ENCODE measurements at regions not wholly inside any gene's neighbourhood (a gene's known extent, or its start where the extent isn't known, plus 50 kb on each side); places are given as distances from the start of the nearest gene placed in this dataset.

GRCh38 chr14:87732562-87732961 is 260.4 kb downstream of the GALC start:
- TF ChIP-seq REST (IDR thresholded peaks at IDR 0.05; ENCODE audit: insufficient read depth in 1 of 2, low read depth in 2 of 2, low read length in 2 of 2) (no peak), POLR2AphosphoS5 (IDR thresholded peaks at IDR 0.05; ENCODE audit: low read depth, low read length) (no peak), FOXP2 (optimal IDR thresholded peaks at IDR 0.05; ENCODE audit: borderline replicate concordance, extremely low read depth, extremely low read length, insufficient read depth) (no peak), TAF1 (IDR thresholded peaks at IDR 0.05; ENCODE audit: borderline replicate concordance, insufficient read depth, low read length) (no peak), SIN3A (IDR thresholded peaks at IDR 0.05; ENCODE audit: borderline replicate concordance, insufficient read depth, low read length) (no peak)

- no peak for TF ChIP-seq POLR2AphosphoS5 (IDR thresholded peaks at IDR 0.05; ENCODE audit: low read depth, low read length)
- TF ChIP-seq TAF1 (IDR thresholded peaks at IDR 0.05; ENCODE audit: borderline replicate concordance, insufficient read depth, low read length), result no peak
- TF ChIP-seq SIN3A (IDR thresholded peaks at IDR 0.05; ENCODE audit: borderline replicate concordance, insufficient read depth, low read length), result no peak
- TF ChIP-seq FOXP2 (optimal IDR thresholded peaks at IDR 0.05; ENCODE audit: borderline replicate concordance, extremely low read depth, extremely low read length, insufficient read depth), result no peak
- no peak for TF ChIP-seq REST (IDR thresholded peaks at IDR 0.05; ENCODE audit: insufficient read depth in 1 of 2, low read depth in 2 of 2, low read length in 2 of 2)
Measured at GRCh38 chr14:87725318-87725717, 267.7 kb downstream of the GALC start.

GRCh38 chr14:87712396-87713090 is 280.4 kb downstream of the GALC start:
- TF ChIP-seq REST (IDR thresholded peaks at IDR 0.05; ENCODE audit: insufficient read depth in 1 of 2, low read depth in 2 of 2, low read length in 2 of 2), result no peak
- TF ChIP-seq POLR2AphosphoS5 (IDR thresholded peaks at IDR 0.05; ENCODE audit: low read depth, low read length), result no peak
- no peak for TF ChIP-seq FOXP2 (optimal IDR thresholded peaks at IDR 0.05; ENCODE audit: borderline replicate concordance, extremely low read depth, extremely low read length, insufficient read depth)
- no peak for TF ChIP-seq TAF1 (IDR thresholded peaks at IDR 0.05; ENCODE audit: borderline replicate concordance, insufficient read depth, low read length)
- no peak for TF ChIP-seq SIN3A (IDR thresholded peaks at IDR 0.05; ENCODE audit: borderline replicate concordance, insufficient read depth, low read length)

GRCh38 chr14:87705439-87705896 is 287.5 kb downstream of the GALC start:
- TF ChIP-seq POLR2AphosphoS5 (IDR thresholded peaks at IDR 0.05; ENCODE audit: low read depth, low read length) (no peak), REST (IDR thresholded peaks at IDR 0.05; ENCODE audit: insufficient read depth in 1 of 2, low read depth in 2 of 2, low read length in 2 of 2) (no peak), FOXP2 (optimal IDR thresholded peaks at IDR 0.05; ENCODE audit: borderline replicate concordance, extremely low read depth, extremely low read length, insufficient read depth) (no peak), TAF1 (IDR thresholded peaks at IDR 0.05; ENCODE audit: borderline replicate concordance, insufficient read depth, low read length) (no peak), SIN3A (IDR thresholded peaks at IDR 0.05; ENCODE audit: borderline replicate concordance, insufficient read depth, low read length) (no peak)

Data from PFSK-1 (cell line).